Nephron (organoid): ENCODE measurements at regions not wholly inside any gene's neighbourhood (a gene's known extent, or its start where the extent isn't known, plus 50 kb on each side); places are given as distances from the start of the nearest gene placed in this dataset.

Source experiments
- H3K27ac Mint-ChIP-seq, 3 experiments: 2 replicates each; pipeline ENCODE4 v1.8.0; 2020; ENCODE audit warnings: mixed read lengths in 3 of 3, mild to moderate bottlenecking in 2 of 3, moderate library complexity in 1 of 3
- H3K27me3 Mint-ChIP-seq: 2 replicates; pipeline ENCODE4 v1.8.0; 2021; ENCODE audit warnings: low read depth, mild to moderate bottlenecking, moderate library complexity, mixed read lengths
- H3K36me3 Mint-ChIP-seq: 2 replicates; pipeline ENCODE4 v1.8.0; 2020; ENCODE audit warnings: low read depth, mixed read lengths
- H3K4me1 Mint-ChIP-seq: 2 replicates; pipeline ENCODE4 v1.8.0; 2020; ENCODE audit warnings: mixed read lengths
- H3K4me3 Mint-ChIP-seq, 3 experiments: 2 replicates each; pipeline ENCODE4 v1.8.0; 2020; ENCODE audit warnings: mild to moderate bottlenecking in 3 of 3, mixed read lengths in 3 of 3, moderate library complexity in 2 of 3
- H3K9me3 Mint-ChIP-seq: 2 replicates; pipeline ENCODE4 v1.8.0; 2020; ENCODE audit warnings: mixed read lengths
- TF ChIP-seq, protein P1 (sequence below), 3 experiments: fragments of 200-600 bp; sonication (generic); IDR thresholded peaks; one replicate each; pipeline ENCODE4 v1.5.0; 2021; ENCODE audit warnings: antibody characterized with exemption in 3 of 3; ENCODE audit not compliant: unreplicated experiment in 3 of 3

DNA sequence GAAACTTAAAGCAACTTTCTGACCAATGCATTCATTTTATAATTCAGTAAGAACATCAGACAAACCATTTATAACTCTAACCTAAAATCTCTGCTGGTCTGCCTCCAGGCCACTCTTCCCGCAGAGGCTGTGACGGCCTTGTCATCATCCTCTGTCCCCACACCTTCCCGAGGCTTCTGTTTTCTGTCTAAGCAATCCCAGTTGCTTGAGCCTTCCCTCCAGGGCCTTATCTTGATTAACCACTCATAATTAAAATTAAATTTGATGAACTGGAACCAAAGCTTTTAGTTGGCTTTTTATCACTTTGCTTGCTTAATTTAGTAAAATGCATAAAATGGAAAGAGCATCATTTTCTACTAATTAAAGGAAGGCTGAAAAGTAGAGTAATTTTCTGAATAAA, 312.4 kb downstream of the DIRAS2 start:
- Mint-ChIP-seq H3K36me3 (peaks cover 3% of the 10 kb centered on the region), H3K4me1 (peaks cover 10% of the 10 kb centered on the region), H3K27ac (no peak overlapping the region), H3K27me3 (peaks cover 8% of the 10 kb centered on the region), H3K9me3 (no peaks in the 10 kb centered on the region), H3K4me3 (no peak overlapping the region)
- TF ChIP-seq, protein P1, sequence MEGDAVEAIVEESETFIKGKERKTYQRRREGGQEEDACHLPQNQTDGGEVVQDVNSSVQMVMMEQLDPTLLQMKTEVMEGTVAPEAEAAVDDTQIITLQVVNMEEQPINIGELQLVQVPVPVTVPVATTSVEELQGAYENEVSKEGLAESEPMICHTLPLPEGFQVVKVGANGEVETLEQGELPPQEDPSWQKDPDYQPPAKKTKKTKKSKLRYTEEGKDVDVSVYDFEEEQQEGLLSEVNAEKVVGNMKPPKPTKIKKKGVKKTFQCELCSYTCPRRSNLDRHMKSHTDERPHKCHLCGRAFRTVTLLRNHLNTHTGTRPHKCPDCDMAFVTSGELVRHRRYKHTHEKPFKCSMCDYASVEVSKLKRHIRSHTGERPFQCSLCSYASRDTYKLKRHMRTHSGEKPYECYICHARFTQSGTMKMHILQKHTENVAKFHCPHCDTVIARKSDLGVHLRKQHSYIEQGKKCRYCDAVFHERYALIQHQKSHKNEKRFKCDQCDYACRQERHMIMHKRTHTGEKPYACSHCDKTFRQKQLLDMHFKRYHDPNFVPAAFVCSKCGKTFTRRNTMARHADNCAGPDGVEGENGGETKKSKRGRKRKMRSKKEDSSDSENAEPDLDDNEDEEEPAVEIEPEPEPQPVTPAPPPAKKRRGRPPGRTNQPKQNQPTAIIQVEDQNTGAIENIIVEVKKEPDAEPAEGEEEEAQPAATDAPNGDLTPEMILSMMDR (IDR thresholded peaks at IDR 0.05; ENCODE audit: unreplicated experiment in 3 of 3): no peak

DNA sequence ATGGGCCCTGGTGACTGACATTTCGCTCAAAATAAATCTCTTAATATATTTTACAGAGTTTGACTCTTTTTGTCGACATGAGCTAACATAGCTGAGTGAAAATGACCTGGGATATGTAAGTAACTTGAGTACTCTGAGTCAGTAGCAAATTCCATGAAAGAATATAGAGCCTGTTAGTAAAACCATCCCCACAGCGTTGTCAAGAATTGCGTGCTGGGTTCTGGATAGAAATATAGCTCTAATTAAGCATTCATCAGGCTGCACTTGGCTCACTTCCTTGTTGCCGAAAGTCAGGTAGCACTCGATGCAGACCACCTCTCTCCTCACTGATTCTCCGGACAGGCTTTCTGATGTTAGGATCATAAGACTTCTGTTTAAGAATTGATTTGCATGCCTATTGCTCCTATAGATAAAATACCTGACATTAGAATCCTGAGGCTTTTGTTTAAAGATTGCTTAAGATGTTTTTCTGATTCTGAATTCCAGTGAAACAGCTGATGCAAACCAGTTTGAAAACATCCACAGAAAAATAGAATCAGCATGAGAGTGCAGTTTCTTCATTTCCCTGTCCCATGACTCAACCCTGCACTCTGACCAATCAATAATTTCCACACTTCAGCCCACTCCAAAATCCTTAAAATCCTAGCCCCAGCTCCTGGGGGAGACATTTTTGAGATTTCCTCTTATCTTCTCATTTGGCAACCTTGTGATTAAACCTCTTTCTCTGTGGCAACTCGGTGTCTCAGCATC, 310.6 kb downstream of the DIRAS2 start:
- Mint-ChIP-seq H3K36me3 (no peaks in the 10 kb centered on the region), H3K27ac (no peak overlapping the region), H3K4me3 (no peak overlapping the region), H3K4me1 (no peaks in the 10 kb centered on the region), H3K9me3 (no peaks in the 10 kb centered on the region), H3K27me3 (peaks cover 8% of the 10 kb centered on the region)
- TF ChIP-seq, protein P1 (IDR thresholded peaks at IDR 0.05; ENCODE audit: unreplicated experiment in 3 of 3): no peak

DNA sequence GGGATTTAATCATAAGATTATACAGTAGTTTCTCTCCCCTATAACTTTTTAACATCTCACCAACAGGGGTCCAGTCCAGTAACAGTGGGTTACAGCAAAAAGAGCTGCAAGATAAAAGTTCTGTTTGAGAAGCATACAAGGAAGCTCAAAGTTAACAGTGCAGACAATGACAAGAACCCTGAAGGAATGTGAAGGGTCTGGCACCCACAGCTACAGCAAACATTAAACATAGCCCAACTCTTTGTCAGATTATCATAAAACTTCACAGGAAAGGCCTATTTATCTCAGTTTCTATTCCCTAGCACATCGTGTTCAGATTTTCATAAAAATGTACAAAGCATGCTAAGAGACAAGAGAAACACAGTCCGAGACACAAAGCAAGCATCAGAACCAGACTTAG, 309.4 kb downstream of the DIRAS2 start:
- H3K9me3 Mint-ChIP-seq: no peaks in the 10 kb centered on the region
- peaks cover 8% of the 10 kb centered on the region for H3K27me3 Mint-ChIP-seq
- TF ChIP-seq, protein P1 (IDR thresholded peaks at IDR 0.05; ENCODE audit: unreplicated experiment in 3 of 3): no peak
- no peaks in the 10 kb centered on the region for H3K4me1 Mint-ChIP-seq
- peak overlapping the region in 1 of 3 experiments; percentile 16 for H3K27ac Mint-ChIP-seq
- no peak overlapping the region for H3K4me3 Mint-ChIP-seq
- H3K36me3 Mint-ChIP-seq: no peaks in the 10 kb centered on the region

DNA sequence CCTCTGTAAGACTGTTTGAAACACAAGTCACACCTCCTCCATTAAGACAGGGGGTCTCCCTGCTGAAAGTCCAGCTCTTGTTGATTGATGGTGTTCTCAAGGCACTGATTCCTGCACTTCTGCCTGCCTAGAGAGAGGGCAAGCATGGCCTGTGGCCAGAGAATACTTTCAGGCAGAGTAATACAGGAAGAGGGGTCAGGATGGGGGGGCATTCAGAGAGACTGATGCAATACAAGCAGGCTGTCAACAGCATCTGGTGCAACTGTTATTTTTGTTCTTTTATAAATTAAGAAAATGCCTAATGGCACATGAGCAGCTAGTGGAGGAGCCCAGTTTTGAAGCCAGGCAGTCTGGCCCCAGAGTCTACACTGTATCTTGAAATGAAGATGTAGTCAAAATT, 302.2 kb downstream of the DIRAS2 start:
- H3K4me3 Mint-ChIP-seq: no peak overlapping the region
- H3K27me3 Mint-ChIP-seq: peaks cover 7% of the 10 kb centered on the region
- no peaks in the 10 kb centered on the region for H3K9me3 Mint-ChIP-seq
- TF ChIP-seq, protein P1 (IDR thresholded peaks at IDR 0.05; ENCODE audit: unreplicated experiment in 3 of 3): no peak
- no peaks in the 10 kb centered on the region for H3K4me1 Mint-ChIP-seq
- no peaks in the 10 kb centered on the region for H3K36me3 Mint-ChIP-seq
- peak overlapping the region in 1 of 3 experiments; percentile 8 for H3K27ac Mint-ChIP-seq

DNA sequence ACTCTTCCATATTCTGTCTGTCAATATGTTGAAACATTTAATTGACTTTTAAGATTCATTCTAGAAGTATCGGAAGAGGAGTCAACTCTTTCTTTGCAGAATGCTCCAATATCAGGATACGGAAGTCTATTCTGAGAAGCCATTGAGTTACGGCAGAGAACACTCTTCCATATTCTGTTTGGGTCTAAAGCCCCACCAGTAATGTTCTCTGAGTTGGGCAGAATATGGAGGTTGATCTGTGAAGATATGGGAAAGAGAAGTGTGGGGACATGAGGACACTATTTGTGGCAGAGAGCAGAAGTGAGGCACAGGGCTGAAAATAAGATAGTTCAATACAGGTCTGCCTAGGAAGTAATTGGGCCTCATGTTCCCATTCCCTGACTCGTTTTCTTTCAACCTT, 300.0 kb downstream of the DIRAS2 start:
- TF ChIP-seq, protein P1 (IDR thresholded peaks at IDR 0.05; ENCODE audit: unreplicated experiment in 3 of 3): no peak
- Mint-ChIP-seq H3K4me1 (no peaks in the 10 kb centered on the region), H3K9me3 (no peaks in the 10 kb centered on the region), H3K27me3 (peaks cover 7% of the 10 kb centered on the region), H3K27ac (no peak overlapping the region), H3K4me3 (no peak overlapping the region), H3K36me3 (no peaks in the 10 kb centered on the region)

DNA sequence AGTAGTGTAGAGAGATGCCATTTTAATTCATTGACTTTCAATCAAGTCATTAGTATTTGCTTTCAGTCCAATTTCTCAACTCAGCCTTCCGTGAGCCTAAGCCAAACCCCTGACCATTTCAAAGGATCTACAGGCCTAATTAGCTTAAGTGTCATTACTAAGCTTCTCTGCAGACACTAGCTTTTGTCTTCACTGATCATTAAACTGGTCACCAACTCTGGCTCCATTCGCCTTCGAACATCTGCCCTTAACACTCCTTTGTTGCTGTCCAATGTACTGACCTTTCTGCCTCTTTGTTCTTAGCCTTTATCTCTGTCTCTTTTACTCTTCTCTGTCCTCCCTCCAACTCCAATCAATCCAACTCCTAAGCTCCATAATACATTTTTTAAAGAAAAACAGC, 299.3 kb downstream of the DIRAS2 start:
- no peaks in the 10 kb centered on the region for H3K36me3 Mint-ChIP-seq
- TF ChIP-seq, protein P1 (IDR thresholded peaks at IDR 0.05; ENCODE audit: unreplicated experiment in 3 of 3): no peak
- H3K4me3 Mint-ChIP-seq: no peak overlapping the region
- H3K9me3 Mint-ChIP-seq: peaks cover 2% of the 10 kb centered on the region
- peaks cover 7% of the 10 kb centered on the region for H3K27me3 Mint-ChIP-seq
- H3K27ac Mint-ChIP-seq: no peak overlapping the region
- no peaks in the 10 kb centered on the region for H3K4me1 Mint-ChIP-seq
